Loucy (cell line): ENCODE measurements at regions not wholly inside any gene's neighbourhood (a gene's known extent, or its start where the extent isn't known, plus 50 kb on each side); places are given as distances from the start of the nearest gene placed in this dataset.

ENCODE experiments used
- H2AFZ ChIP-seq: fragments of 200-600 bp; sonication (generic); 2 replicates; pipeline ENCODE4 v1.6.0; 2016; ENCODE audit warnings: antibody characterized with exemption, mild to moderate bottlenecking, low read length, moderate library complexity
- H3F3A ChIP-seq: fragments of 200-600 bp; 2 replicates; pipeline ENCODE4 v1.6.0; 2016; ENCODE audit warnings: antibody characterized with exemption, low read depth, mild to moderate bottlenecking
- H3K27me3 ChIP-seq: fragments of 200-600 bp; sonication (generic); 2 replicates; pipeline ENCODE4 v1.6.1; 2014; ENCODE audit warnings: low read length, mild to moderate bottlenecking; ENCODE audit not compliant: insufficient read depth, poor library complexity, severe bottlenecking
- H3K36me3 ChIP-seq: fragments of 200-600 bp; sonication (generic); 2 replicates; pipeline ENCODE4 v1.6.1; 2016; ENCODE audit warnings: low read length; ENCODE audit not compliant: insufficient read depth
- H3K4me1 ChIP-seq: fragments of 200-600 bp; sonication (generic); 2 replicates; pipeline ENCODE4 v1.5.1; 2014; ENCODE audit warnings: low read length, mild to moderate bottlenecking; ENCODE audit not compliant: insufficient read depth, poor library complexity, severe bottlenecking
- H3K4me2 ChIP-seq: fragments of 200-600 bp; sonication (generic); 2 replicates; pipeline ENCODE4 v1.6.0; 2014; ENCODE audit warnings: antibody characterized with exemption, low read length, low read depth, mild to moderate bottlenecking; ENCODE audit not compliant: poor library complexity, severe bottlenecking
- H3K4me3 ChIP-seq: fragments of 200-600 bp; sonication (generic); 2 replicates; pipeline ENCODE4 v1.5.1; 2014; ENCODE audit warnings: low read length, mild to moderate bottlenecking, mixed read lengths; ENCODE audit not compliant: poor library complexity, severe bottlenecking
- H3K79me2 ChIP-seq: fragments of 200-600 bp; sonication (generic); 2 replicates; pipeline ENCODE4 v1.6.1; 2014; ENCODE audit warnings: low read length; ENCODE audit not compliant: insufficient read depth
- H3K9ac ChIP-seq: fragments of 200-600 bp; sonication (generic); 2 replicates; pipeline ENCODE4 v1.6.0; 2014; ENCODE audit warnings: mild to moderate bottlenecking, low read depth, low read length, moderate library complexity; ENCODE audit not compliant: poor library complexity, severe bottlenecking
- H3K9me2 ChIP-seq: fragments of 200-600 bp; sonication (generic); replicated peaks from 2 replicates; pipeline ENCODE4 v1.6.1; 2016; ENCODE audit warnings: low read depth, low read length, mixed read lengths
- H3K9me3 ChIP-seq: fragments of 200-600 bp; sonication (generic); 2 replicates; pipeline ENCODE4 v1.6.1; 2014; ENCODE audit warnings: mild to moderate bottlenecking, antibody characterized with exemption, low read length, low read depth; ENCODE audit not compliant: insufficient read depth
- H4K20me1 ChIP-seq: fragments of 200-600 bp; sonication (generic); 2 replicates; pipeline ENCODE4 v1.6.0; 2014; ENCODE audit warnings: antibody characterized with exemption, low read length, mild to moderate bottlenecking; ENCODE audit not compliant: insufficient read depth, poor library complexity, severe bottlenecking
- EZH2phosphoT487 ChIP-seq: fragments of 200-600 bp; IDR thresholded peaks from 2 replicates; pipeline ENCODE4 v1.6.1; 2018; ENCODE audit warnings: antibody characterized with exemption, mild to moderate bottlenecking, moderate library complexity, borderline replicate concordance
- TF ChIP-seq, protein P1 (sequence below): fragments of 200-600 bp; sonication (generic); conservative IDR thresholded peaks from 2 replicates; pipeline ENCODE4 v1.5.1; 2014; ENCODE audit warnings: mild to moderate bottlenecking, antibody characterized with exemption, low read length

DNA sequence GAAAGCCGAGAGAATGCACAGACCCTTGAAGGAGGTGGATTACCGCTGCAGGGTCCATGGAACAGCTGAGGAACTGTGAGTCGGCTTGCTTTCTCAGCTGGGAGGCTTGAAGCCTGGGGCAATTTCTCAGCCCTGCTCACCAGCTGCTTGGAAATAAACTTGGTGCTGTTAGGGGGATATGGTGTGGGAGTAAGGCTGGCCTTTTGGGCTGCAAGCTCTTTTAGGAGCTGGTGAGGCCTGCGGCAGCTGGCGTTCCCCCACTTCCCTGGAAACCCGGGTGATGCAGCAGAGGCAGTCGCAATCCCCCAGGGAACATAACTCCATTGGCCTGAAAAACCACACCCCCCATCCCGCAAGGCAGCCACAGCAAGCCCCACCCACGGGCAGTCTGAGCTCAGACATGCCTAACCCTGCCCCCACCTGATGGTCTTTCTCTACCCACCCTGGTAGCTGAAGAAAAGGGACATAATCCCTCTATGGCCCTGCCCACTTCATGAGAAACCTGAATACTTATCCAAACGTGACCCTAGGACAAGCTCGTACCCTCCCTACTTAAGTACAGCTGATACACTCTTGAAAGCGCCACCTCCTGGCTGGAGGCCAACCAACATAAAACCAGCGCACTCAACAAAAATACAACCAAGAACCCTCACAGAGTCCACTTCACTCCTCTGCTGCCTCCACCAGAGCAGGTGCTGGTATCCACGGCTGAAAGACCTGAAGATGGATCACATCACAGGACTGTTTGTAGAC is 1995.8 kb downstream of the NCAM2 start:
- Histone ChIP-seq H3K4me1 (no peaks in the 10 kb centered on the region), H3K4me3 (no peak overlapping the region), H3K4me2 (no peak overlapping the region), H3K9me2 (no peaks in the 10 kb centered on the region), H2AFZ (no peak overlapping the region), H4K20me1 (no peaks in the 10 kb centered on the region), H3F3A (no peaks in the 10 kb centered on the region), H3K79me2 (no peaks in the 10 kb centered on the region), H3K36me3 (no peaks in the 10 kb centered on the region), H3K9me3 (no peaks in the 10 kb centered on the region), H3K27me3 (no peaks in the 10 kb centered on the region), H3K9ac (no peak overlapping the region)
- TF ChIP-seq, protein P1, sequence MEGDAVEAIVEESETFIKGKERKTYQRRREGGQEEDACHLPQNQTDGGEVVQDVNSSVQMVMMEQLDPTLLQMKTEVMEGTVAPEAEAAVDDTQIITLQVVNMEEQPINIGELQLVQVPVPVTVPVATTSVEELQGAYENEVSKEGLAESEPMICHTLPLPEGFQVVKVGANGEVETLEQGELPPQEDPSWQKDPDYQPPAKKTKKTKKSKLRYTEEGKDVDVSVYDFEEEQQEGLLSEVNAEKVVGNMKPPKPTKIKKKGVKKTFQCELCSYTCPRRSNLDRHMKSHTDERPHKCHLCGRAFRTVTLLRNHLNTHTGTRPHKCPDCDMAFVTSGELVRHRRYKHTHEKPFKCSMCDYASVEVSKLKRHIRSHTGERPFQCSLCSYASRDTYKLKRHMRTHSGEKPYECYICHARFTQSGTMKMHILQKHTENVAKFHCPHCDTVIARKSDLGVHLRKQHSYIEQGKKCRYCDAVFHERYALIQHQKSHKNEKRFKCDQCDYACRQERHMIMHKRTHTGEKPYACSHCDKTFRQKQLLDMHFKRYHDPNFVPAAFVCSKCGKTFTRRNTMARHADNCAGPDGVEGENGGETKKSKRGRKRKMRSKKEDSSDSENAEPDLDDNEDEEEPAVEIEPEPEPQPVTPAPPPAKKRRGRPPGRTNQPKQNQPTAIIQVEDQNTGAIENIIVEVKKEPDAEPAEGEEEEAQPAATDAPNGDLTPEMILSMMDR = no peak
- no peak for TF ChIP-seq EZH2phosphoT487

- Histone ChIP-seq H3K4me2 (no peak overlapping the region), H3K9ac (no peak overlapping the region), H4K20me1 (no peaks in the 10 kb centered on the region), H3K9me2 (no peaks in the 10 kb centered on the region), H2AFZ (no peak overlapping the region), H3K4me3 (no peak overlapping the region), H3F3A (no peaks in the 10 kb centered on the region), H3K9me3 (no peaks in the 10 kb centered on the region), H3K27me3 (no peaks in the 10 kb centered on the region), H3K79me2 (no peaks in the 10 kb centered on the region), H3K4me1 (no peaks in the 10 kb centered on the region), H3K36me3 (no peaks in the 10 kb centered on the region)
- TF ChIP-seq, protein P1 = no peak
- TF ChIP-seq EZH2phosphoT487 = no peak
Observed at GRCh38 chr21:23003951-23004350, 2005.7 kb downstream of the NCAM2 start.

DNA sequence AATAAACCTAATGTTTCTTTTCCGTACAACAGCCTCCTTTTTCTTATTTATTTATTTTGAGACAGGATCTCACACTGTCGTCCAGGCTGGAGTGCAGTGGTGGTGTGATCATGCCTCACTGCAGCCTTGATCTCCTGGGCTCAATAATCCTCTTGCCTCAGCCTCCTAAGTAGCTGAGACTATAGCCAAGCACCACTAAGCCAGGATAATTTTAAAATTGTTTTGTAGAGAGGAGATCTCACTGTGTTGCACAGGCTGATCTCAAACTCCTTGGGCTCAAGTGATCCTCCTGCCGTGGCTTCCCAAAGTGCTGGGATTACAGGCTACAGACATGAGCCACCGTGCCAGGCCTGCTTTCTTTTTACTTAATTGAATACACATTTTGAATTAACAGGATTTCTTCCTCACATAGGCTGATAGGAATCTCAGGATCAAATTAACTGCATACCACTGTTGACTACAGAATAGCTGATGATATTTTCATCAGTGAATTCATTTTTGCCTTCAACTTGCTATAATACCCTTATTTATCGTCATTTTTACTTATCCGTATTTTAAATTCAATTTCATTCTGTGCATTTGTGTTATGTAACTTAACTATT is 2010.5 kb downstream of the NCAM2 start:
- no peaks in the 10 kb centered on the region for H3K79me2 ChIP-seq

More for the DNA sequence above, 2010.5 kb downstream of the NCAM2 start:
- no peaks in the 10 kb centered on the region for H3F3A ChIP-seq
- H3K9me3 ChIP-seq = no peaks in the 10 kb centered on the region
- no peaks in the 10 kb centered on the region for H3K4me1 ChIP-seq
- no peak overlapping the region for H3K4me2 ChIP-seq
- H3K36me3 ChIP-seq = no peaks in the 10 kb centered on the region
- TF ChIP-seq EZH2phosphoT487 = no peak
- TF ChIP-seq, protein P1 = no peak
- no peaks in the 10 kb centered on the region for H3K9me2 ChIP-seq
- no peak overlapping the region for H3K4me3 ChIP-seq
- H3K27me3 ChIP-seq = no peaks in the 10 kb centered on the region
- no peak overlapping the region for H2AFZ ChIP-seq
- no peaks in the 10 kb centered on the region for H4K20me1 ChIP-seq
- H3K9ac ChIP-seq = no peak overlapping the region
